ENCODE measurements at regions not wholly inside any gene's neighbourhood (a gene's known extent, or its start where the extent isn't known, plus 50 kb on each side); places are given as distances from the start of the nearest gene placed in this dataset.

- no peak for TF ChIP-seq ARID4B (CRISPR knock-in tag; IDR thresholded peaks at IDR 0.05; ENCODE audit: borderline replicate concordance)
Observed at GRCh38 chr12:46554460-46554859, 181.9 kb upstream of the SLC38A2 start (continued).

DNA sequence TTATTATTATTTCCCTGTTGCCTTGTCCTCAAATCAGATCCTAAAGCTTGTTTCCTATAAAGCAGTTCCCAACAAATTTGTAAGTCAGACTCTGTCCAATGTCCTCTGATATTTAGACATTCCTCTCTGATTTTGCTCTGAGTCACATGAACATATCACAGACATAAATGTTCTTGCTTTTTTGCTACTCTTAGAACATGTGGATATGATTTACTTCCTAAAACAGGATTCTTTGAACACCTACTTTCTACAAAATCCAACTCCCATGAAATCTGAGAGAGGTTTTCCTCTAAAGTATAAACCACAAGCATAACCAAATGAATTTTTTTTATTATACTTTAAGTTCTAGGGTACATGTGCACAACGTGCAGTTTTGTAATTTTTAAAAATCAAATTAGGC is 181.3 kb upstream of the SLC38A2 start:
- POLR2A ChIA-PET, result no interaction called here
- DNase-seq (ENCODE audit: low spot score), result no peak
- no peak overlapping the region for H3K27ac Mint-ChIP-seq
- TF ChIP-seq ZNF396 (CRISPR knock-in tag; IDR thresholded peaks at IDR 0.05; ENCODE audit: borderline replicate concordance) (no peak), NFYB (CRISPR knock-in tag; conservative IDR thresholded peaks at IDR 0.05; ENCODE audit: low read depth) (no peak), NR1H2 (CRISPR knock-in tag; IDR thresholded peaks at IDR 0.05) (no peak), ZMAT4 (CRISPR knock-in tag; IDR thresholded peaks at IDR 0.05) (no peak), ELF4 (CRISPR knock-in tag; IDR thresholded peaks at IDR 0.05; ENCODE audit: low read depth) (no peak), CBFB (CRISPR knock-in tag; IDR thresholded peaks at IDR 0.05; ENCODE audit: low read depth) (no peak), ZNF219 (CRISPR knock-in tag; IDR thresholded peaks at IDR 0.05; ENCODE audit: borderline replicate concordance) (no peak), TP53 (CRISPR knock-in tag; IDR thresholded peaks at IDR 0.05) (no peak), FOXJ3 (CRISPR knock-in tag; IDR thresholded peaks at IDR 0.05; ENCODE audit: borderline replicate concordance) (no peak), JUN (CRISPR knock-in tag; IDR thresholded peaks at IDR 0.05) (no peak), RORB (CRISPR knock-in tag; IDR thresholded peaks at IDR 0.05) (no peak), CREB1 (CRISPR knock-in tag; IDR thresholded peaks at IDR 0.05) (no peak), JAZF1 (CRISPR knock-in tag; IDR thresholded peaks at IDR 0.05) (no peak), MYBL2 (CRISPR knock-in tag; IDR thresholded peaks at IDR 0.05) (no peak), ZNF232 (CRISPR knock-in tag; IDR thresholded peaks at IDR 0.05) (no peak)
- TF ChIP-seq, protein P1, sequence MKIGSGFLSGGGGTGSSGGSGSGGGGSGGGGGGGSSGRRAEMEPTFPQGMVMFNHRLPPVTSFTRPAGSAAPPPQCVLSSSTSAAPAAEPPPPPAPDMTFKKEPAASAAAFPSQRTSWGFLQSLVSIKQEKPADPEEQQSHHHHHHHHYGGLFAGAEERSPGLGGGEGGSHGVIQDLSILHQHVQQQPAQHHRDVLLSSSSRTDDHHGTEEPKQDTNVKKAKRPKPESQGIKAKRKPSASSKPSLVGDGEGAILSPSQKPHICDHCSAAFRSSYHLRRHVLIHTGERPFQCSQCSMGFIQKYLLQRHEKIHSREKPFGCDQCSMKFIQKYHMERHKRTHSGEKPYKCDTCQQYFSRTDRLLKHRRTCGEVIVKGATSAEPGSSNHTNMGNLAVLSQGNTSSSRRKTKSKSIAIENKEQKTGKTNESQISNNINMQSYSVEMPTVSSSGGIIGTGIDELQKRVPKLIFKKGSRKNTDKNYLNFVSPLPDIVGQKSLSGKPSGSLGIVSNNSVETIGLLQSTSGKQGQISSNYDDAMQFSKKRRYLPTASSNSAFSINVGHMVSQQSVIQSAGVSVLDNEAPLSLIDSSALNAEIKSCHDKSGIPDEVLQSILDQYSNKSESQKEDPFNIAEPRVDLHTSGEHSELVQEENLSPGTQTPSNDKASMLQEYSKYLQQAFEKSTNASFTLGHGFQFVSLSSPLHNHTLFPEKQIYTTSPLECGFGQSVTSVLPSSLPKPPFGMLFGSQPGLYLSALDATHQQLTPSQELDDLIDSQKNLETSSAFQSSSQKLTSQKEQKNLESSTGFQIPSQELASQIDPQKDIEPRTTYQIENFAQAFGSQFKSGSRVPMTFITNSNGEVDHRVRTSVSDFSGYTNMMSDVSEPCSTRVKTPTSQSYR (CRISPR knock-in tag; IDR thresholded peaks at IDR 0.05), result no peak
- TF ChIP-seq, protein P2, sequence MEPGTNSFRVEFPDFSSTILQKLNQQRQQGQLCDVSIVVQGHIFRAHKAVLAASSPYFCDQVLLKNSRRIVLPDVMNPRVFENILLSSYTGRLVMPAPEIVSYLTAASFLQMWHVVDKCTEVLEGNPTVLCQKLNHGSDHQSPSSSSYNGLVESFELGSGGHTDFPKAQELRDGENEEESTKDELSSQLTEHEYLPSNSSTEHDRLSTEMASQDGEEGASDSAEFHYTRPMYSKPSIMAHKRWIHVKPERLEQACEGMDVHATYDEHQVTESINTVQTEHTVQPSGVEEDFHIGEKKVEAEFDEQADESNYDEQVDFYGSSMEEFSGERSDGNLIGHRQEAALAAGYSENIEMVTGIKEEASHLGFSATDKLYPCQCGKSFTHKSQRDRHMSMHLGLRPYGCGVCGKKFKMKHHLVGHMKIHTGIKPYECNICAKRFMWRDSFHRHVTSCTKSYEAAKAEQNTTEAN (CRISPR knock-in tag; IDR thresholded peaks at IDR 0.05), result no peak
- TF ChIP-seq, protein P3, sequence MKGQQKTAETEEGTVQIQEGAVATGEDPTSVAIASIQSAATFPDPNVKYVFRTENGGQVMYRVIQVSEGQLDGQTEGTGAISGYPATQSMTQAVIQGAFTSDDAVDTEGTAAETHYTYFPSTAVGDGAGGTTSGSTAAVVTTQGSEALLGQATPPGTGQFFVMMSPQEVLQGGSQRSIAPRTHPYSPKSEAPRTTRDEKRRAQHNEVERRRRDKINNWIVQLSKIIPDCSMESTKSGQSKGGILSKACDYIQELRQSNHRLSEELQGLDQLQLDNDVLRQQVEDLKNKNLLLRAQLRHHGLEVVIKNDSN (CRISPR knock-in tag; IDR thresholded peaks at IDR 0.05), result no peak
- TF ChIP-seq, protein P4, sequence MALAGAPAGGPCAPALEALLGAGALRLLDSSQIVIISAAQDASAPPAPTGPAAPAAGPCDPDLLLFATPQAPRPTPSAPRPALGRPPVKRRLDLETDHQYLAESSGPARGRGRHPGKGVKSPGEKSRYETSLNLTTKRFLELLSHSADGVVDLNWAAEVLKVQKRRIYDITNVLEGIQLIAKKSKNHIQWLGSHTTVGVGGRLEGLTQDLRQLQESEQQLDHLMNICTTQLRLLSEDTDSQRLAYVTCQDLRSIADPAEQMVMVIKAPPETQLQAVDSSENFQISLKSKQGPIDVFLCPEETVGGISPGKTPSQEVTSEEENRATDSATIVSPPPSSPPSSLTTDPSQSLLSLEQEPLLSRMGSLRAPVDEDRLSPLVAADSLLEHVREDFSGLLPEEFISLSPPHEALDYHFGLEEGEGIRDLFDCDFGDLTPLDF (CRISPR knock-in tag; IDR thresholded peaks at IDR 0.05), result no peak
- TF ChIP-seq, protein P5, sequence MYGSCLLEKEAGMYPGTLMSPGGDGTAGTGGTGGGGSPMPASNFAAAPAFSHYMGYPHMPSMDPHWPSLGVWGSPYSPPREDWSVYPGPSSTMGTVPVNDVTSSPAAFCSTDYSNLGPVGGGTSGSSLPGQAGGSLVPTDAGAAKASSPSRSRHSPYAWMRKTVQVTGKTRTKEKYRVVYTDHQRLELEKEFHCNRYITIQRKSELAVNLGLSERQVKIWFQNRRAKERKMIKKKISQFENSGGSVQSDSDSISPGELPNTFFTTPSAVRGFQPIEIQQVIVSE (CRISPR knock-in tag; IDR thresholded peaks at IDR 0.05; ENCODE audit: borderline replicate concordance), result no peak
- no peak for ATAC-seq
- CTCF ChIA-PET, result no interaction called here
- no peaks in the 10 kb centered on the region for H3K9me3 Mint-ChIP-seq
- H3K4me3 Mint-ChIP-seq, result no peak overlapping the region
- peaks cover 22% of the 10 kb centered on the region for H3K4me1 Mint-ChIP-seq
- no peaks in the 10 kb centered on the region for H3K36me3 Mint-ChIP-seq
- H3K27me3 Mint-ChIP-seq (ENCODE audit: low read depth), result no peaks in the 10 kb centered on the region

All from WTC11 (cell line).